AG10803 (cell line): ENCODE measurements at regions not wholly inside any gene's neighbourhood (a gene's known extent, or its start where the extent isn't known, plus 50 kb on each side); places are given as distances from the start of the nearest gene placed in this dataset.

ENCODE experiments used
- DNase-seq: peaks from one replicate; pipeline ENCODE4 v3.0.0; 2010; ENCODE audit warnings: low read depth
- H3K4me3 ChIP-seq: 2 replicates; pipeline ENCODE4 v1.5.1; 2011; ENCODE audit warnings: mild to moderate bottlenecking, low read length, control low read depth
- CTCF ChIP-seq: conservative IDR thresholded peaks from 2 replicates; pipeline ENCODE4 v1.5.1; 2011; ENCODE audit warnings: mild to moderate bottlenecking, low read length, control low read depth, inconsistent platforms

DNA sequence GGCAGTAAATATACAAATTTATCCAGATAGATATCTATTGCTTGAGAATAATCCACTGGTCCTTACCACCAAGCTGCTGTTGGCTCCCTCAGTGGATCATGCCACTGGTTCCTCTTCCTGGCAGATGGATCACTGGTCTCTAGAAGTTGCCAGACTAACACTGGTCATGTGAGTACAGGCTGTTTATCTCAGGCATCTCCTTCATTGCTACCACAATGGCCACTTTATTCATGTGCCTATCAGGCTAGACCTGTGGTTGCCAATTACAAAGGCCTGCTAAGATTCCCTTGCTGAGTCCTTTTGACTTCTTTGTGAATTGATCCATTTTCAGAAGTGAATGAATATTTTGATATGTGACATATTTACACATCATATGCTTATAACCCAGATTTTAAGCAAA, 1659.5 kb upstream of the PCDH20 start:
- no peak for DNase-seq
- TF ChIP-seq CTCF: no peak
- H3K4me3 ChIP-seq: no peak overlapping the region

DNA sequence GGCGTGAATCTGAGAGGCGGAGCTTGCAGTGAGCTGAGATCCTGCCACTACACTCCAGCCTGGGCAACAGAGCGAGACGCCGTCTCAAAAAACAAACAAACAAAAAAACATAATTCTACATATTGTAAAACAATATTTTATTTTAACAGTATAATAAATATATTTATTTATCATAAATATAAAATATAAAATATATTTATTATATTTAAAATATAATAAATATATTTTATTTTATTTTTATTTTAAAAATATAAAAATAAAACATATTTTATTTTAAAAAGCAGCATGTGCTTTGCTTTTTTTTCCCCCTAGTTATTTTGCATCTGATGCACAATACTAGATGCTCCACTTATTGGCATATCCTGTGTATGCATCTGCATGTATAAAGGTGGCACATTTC, 1634.6 kb upstream of the PCDH20 start:
- no peak for TF ChIP-seq CTCF
- no peak for DNase-seq
- H3K4me3 ChIP-seq: no peak overlapping the region

DNA sequence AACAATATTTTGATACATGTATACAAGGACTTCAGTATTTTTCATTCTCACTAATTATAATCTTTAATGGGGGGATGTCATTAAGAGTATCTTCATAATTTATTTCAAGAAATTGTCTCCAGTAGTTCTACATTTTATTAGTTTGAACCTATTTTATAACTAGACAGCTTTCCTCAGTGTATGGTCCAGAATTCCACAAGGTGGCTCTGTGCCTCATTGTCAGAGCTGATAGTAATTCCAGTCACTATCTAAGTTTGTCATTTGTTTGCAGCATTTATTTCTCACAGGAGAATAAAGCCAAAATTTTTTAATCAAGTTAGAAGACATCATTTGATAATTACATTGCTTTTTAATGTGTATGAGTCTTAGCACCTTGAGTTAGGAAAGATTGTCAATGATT, 1633.0 kb upstream of the PCDH20 start:
- DNase-seq: no peak
- H3K4me3 ChIP-seq: no peak overlapping the region
- no peak for TF ChIP-seq CTCF

GRCh38 chr13:63044589-63045313, 1629.1 kb upstream of the PCDH20 start:
- DNase-seq: no peak
- TF ChIP-seq CTCF: no peak
- no peak overlapping the region for H3K4me3 ChIP-seq

DNA sequence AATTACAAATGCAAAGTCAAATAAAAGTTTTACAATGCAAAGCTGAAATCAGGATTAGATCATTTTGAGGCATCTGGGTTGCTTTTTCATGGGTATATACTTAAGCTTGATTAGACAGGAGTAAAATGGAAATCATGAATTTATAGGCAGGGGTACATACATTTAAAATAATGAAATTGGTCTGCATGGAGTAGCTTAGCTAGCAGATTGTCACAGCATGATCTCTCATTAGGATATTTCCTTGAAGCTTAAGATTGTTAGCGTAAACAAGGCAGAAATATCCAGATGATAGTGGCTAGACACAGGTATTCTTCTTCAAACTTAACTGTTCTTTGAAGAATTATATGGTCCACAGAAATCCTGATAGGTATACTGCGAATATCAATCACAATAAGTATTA, 1627.0 kb upstream of the PCDH20 start:
- TF ChIP-seq CTCF: no peak
- H3K4me3 ChIP-seq: no peak overlapping the region
- no peak for DNase-seq

- no peak overlapping the region for H3K4me3 ChIP-seq
- no peak for TF ChIP-seq CTCF
- no peak for DNase-seq
Observed at GRCh38 chr13:63041640-63042414, 1626.2 kb upstream of the PCDH20 start.

- DNase-seq: no peak
- TF ChIP-seq CTCF: no peak
- H3K4me3 ChIP-seq: no peak overlapping the region
Observed at GRCh38 chr13:63026285-63026797, 1610.7 kb upstream of the PCDH20 start.
